GM21786 (cell line): ENCODE measurements at regions not wholly inside any gene's neighbourhood (a gene's known extent, or its start where the extent isn't known, plus 50 kb on each side); places are given as distances from the start of the nearest gene placed in this dataset.

Source experiments
- ATAC-seq: cut with Tn5 transposase; IDR thresholded peaks from one replicate; pipeline ENCODE4 v1.9.1; 2021; ENCODE audit not compliant: unreplicated experiment

- ATAC-seq = no peak
These were observed 306.1 kb downstream of the KCNC2 start for GRCh38 chr12:74903522-74903921.

DNA sequence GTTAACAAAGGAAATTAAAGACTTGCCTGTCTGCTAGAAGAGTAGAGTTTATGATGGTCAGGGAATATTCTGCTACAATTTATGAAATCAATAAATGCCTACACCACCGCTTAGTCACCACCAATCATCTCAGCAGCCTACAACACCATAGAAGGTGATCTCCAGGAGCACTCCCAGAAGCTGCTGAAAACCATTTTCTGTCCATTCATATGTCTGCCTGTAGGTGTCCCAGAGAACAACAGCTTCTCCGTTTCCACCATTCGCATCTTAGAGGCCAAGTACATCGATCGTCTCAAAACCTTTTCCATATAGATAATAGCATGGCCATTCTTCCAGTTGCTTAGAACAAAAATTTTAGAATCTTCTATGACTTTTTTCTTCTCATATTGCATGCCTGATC is 303.4 kb downstream of the KCNC2 start:
- no peak for ATAC-seq

GRCh38 chr12:74910831-74911230 is 298.8 kb downstream of the KCNC2 start:
- ATAC-seq = no peak

GRCh38 chr12:74914378-74914777 is 295.3 kb downstream of the KCNC2 start:
- ATAC-seq = no peak

GRCh38 chr12:74915718-74916117 is 293.9 kb downstream of the KCNC2 start:
- ATAC-seq = no peak

GRCh38 chr12:74917743-74918142 is 291.9 kb downstream of the KCNC2 start:
- no peak for ATAC-seq

- ATAC-seq = no peak
These were observed 291.3 kb downstream of the KCNC2 start for GRCh38 chr12:74918291-74918690.

GRCh38 chr12:74922117-74922516 is 287.5 kb downstream of the KCNC2 start:
- no peak for ATAC-seq

GRCh38 chr12:74922642-74923041 is 287.0 kb downstream of the KCNC2 start:
- no peak for ATAC-seq

GRCh38 chr12:74941670-74942069 is 268.0 kb downstream of the KCNC2 start:
- no peak for ATAC-seq

DNA sequence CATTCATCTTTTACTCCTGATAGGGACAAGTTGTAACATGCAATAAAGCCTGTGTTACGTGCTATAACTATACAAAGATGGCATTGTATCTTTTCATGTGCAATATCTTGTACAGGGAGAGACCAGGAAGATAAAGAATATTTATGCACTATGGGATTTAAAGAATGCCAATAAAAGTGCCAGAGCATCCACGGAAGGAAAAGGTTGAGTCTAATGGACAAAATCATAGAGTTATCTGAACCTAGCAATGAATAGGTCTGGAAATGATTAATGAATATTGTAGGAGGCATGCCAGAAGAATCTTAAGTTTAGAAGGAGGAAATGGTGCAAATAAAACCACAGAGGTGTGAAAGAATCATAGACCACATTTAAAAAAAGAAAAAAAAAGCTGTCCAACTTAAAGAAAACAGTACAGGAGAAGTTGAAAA is 263.9 kb downstream of the KCNC2 start:
- no peak for ATAC-seq

DNA sequence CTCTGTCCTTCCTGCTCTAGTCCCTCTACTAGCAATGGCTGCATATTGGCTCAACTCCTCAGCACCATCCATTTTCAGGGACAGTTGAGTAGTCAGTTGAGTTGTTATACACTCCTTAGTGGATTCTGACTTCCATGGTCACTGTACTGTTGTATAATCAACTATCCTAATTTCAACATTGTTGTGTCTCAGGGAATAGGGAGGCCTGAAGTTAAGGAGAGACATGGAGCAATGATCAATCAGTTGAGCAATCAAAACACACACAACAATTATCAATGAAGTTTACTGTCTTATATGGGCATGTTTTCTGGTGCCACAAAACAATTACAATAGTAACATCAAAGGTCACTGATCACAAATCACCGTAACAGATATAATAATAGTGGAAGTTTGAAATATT is 255.9 kb downstream of the KCNC2 start:
- no peak for ATAC-seq

DNA sequence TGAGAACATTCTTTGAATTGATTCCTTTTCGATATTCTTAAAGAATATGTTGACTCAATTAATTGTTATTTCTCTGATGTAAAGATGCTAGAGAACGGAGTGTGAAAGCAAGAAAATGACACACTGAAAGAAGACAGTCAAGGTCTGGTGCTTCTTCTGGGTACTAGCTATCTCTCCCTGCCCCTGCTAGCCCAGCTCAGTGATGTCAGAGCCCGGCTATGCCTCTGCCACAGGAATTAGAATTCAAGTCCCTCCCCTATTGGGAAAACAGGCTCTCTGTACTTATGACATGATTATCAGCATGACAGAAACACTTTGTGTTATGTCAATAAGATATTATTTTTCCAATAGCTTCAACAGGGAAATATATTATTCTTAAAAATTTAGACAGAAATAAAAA is 252.4 kb downstream of the KCNC2 start:
- no peak for ATAC-seq

DNA sequence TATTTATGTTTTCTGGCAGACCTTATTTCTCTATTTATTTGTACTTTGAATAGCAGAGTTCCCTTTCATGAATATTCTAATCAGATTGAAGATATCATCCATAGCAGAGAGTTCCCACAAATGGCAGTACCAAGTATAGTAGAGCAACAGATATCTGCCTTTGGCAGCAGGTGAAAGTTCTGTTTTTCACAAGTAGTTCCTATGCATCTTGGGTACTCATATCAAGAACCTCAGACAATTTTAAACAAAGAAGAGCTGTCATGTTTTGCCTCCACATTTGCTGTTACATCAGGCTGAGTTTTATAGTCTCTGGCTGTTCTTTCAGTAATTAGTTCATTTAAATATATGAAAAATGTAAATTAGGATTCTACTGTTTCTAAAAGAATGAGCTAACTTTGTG is 252.0 kb downstream of the KCNC2 start:
- ATAC-seq = no peak

- ATAC-seq = no peak
These were observed 250.0 kb downstream of the KCNC2 start for GRCh38 chr12:74959657-74960056.

GRCh38 chr12:74963304-74963703 is 246.3 kb downstream of the KCNC2 start:
- ATAC-seq = no peak

GRCh38 chr12:74963867-74964331 is 245.7 kb downstream of the KCNC2 start:
- ATAC-seq = no peak

- ATAC-seq = no peak
These were observed 245.2 kb downstream of the KCNC2 start for GRCh38 chr12:74964390-74964789.

DNA sequence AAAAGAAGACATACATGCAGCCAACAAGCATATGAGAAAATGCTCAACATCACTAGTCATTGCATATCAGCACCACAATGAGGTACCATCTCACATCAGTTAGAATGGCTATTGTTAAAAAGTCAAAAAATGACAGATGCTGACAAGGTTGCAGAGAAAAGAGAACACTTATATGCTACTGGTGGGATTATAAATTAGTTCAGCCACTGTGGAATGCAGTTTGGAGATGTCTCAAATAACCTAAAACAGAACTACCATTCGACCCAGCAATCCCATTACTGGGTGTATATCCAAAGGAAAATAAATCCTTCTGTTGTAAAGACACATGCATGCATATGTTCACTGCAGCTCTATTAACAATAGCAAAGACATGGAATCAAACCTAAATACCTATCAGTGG is 238.4 kb downstream of the KCNC2 start:
- ATAC-seq = no peak

DNA sequence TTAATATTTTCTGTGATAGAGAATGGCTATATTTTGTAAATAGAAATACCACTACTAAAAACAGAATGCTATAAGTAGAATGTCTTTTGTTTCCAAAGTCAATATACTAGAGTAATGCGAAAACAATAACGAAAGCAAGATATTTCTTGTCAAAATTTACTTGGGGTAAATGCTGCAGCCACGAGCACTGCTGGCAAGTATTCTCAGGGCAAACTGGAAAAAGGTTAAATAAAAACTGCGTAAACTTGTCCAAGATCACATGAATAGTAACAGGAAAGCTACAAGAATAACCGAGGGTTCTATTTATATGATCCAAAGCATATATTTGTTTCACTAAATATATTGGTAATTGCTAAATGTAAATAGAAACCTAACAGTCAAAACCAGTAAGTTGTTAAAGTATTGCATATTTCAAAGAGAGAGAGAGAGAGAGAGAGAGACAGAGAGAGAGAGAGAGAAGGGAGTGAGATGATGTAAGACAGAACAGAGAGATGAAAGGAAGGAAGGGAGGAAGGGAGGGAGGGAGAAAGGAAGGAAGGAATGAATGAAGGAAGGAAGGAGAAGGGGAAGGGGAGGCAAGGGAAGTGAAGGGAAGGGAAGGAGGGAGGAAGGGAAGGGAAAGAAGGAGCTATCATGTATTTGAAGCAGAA is 231.7 kb downstream of the KCNC2 start:
- no peak for ATAC-seq

- ATAC-seq = no peak
These were observed 229.1 kb downstream of the KCNC2 start for GRCh38 chr12:74980510-74980909.

- ATAC-seq = no peak
These were observed 228.1 kb downstream of the KCNC2 start for GRCh38 chr12:74981541-74981940.

- ATAC-seq = no peak
These were observed 225.7 kb downstream of the KCNC2 start for GRCh38 chr12:74983917-74984316.
